Uterus (tissue), 3 donors: ENCODE measurements at regions not wholly inside any gene's neighbourhood (a gene's known extent, or its start where the extent isn't known, plus 50 kb on each side); places are given as distances from the start of the nearest gene placed in this dataset.

Experiments
- DNase-seq, 2 donors: peaks; one replicate each; pipeline ENCODE4 v3.0.0-alpha.2; 2019 to 2020
- H3K27ac ChIP-seq, 2 donors: fragments of 200-600 bp; sonication (generic); 1 replicate in 1 of 2; 2 replicates in 1 of 2; pipeline ENCODE4 v1.5.1; 2016 to 2018
- H3K27me3 ChIP-seq, 2 donors: fragments of 200-600 bp; sonication (generic); one replicate each; pipeline ENCODE4 v1.5.1; 2018 to 2019; ENCODE audit warnings: control low read depth in 1 of 2
- H3K36me3 ChIP-seq, 2 donors: fragments of 200-600 bp; sonication (generic); one replicate each; pipeline ENCODE4 v1.5.1; 2019; ENCODE audit warnings: control low read depth in 1 of 2
- H3K4me1 ChIP-seq, 2 donors: fragments of 200-600 bp; sonication (generic); one replicate each; pipeline ENCODE4 v1.5.1; 2018 to 2019; ENCODE audit warnings: control low read depth in 1 of 2
- H3K4me3 ChIP-seq, 2 donors: fragments of 200-600 bp; sonication (generic); 1 replicate in 1 of 2; 2 replicates in 1 of 2; pipeline ENCODE4 v1.5.1; 2018 to 2019; ENCODE audit warnings: mild to moderate bottlenecking in 1 of 2
- H3K9me3 ChIP-seq, 2 donors: fragments of 200-600 bp; sonication (generic); one replicate each; pipeline ENCODE4 v1.5.1; 2019; ENCODE audit warnings: control low read depth in 1 of 2
- CTCF ChIP-seq, 4 experiments: fragments of 200-600 bp in 2 of 4; fragments of 450-650 bp in 2 of 4; sonication (generic) in 2 of 4; IDR thresholded peaks; one replicate each; pipeline ENCODE4 v1.5.1; 2016 to 2019; ENCODE audit warnings: antibody characterized with exemption in 4 of 4, mild to moderate bottlenecking in 2 of 4, moderate library complexity in 1 of 4
- POLR2A ChIP-seq, 2 donors: fragments of 450-650 bp; IDR thresholded peaks; one replicate each; pipeline ENCODE4 v1.6.1; 2016; ENCODE audit warnings: antibody characterized with exemption in 2 of 2, mild to moderate bottlenecking in 1 of 2, moderate library complexity in 1 of 2
- intact Hi-C: fragments of 100-400 bp; cut with DNase I; formaldehyde crosslinking; loops from one replicate; pipeline ENCODE4 v1.15.1; 2023; ENCODE audit warnings: low total_unique reads
- donor health status: DM: yes; HTN: yes; CAD: no.

- Histone ChIP-seq H3K4me1 (no peaks in the 10 kb centered on the region), H3K4me3 (no peak overlapping the region), H3K27ac (no peak overlapping the region), H3K36me3 (no peaks in the 10 kb centered on the region), H3K9me3 (no peaks in the 10 kb centered on the region), H3K27me3 (no peaks in the 10 kb centered on the region)
- no peak for TF ChIP-seq POLR2A (IDR thresholded peaks at IDR 0.05)
- no peak for TF ChIP-seq CTCF (IDR thresholded peaks at IDR 0.05)
- intact Hi-C loops, result no loop called here
- no peak for DNase-seq
Observed at GRCh38 chr11:69969890-69970784, 108.0 kb upstream of the ANO1 start.

GRCh38 chr11:69970785-69971535 is 107.2 kb upstream of the ANO1 start:
- TF ChIP-seq CTCF (IDR thresholded peaks at IDR 0.05) (no peak), POLR2A (IDR thresholded peaks at IDR 0.05) (no peak)
- H3K27me3 ChIP-seq, result no peaks in the 10 kb centered on the region
- no peak overlapping the region for H3K27ac ChIP-seq
- intact Hi-C loops, result no loop called here
- H3K4me3 ChIP-seq, result no peak overlapping the region
- no peaks in the 10 kb centered on the region for H3K36me3 ChIP-seq
- no peaks in the 10 kb centered on the region for H3K9me3 ChIP-seq
- no peak for DNase-seq
- H3K4me1 ChIP-seq, result no peaks in the 10 kb centered on the region

GRCh38 chr11:69971741-69972140 is 106.4 kb upstream of the ANO1 start:
- Histone ChIP-seq H3K27me3 (no peaks in the 10 kb centered on the region), H3K9me3 (no peaks in the 10 kb centered on the region), H3K36me3 (no peaks in the 10 kb centered on the region), H3K4me1 (no peaks in the 10 kb centered on the region), H3K4me3 (no peak overlapping the region), H3K27ac (no peak overlapping the region)
- intact Hi-C loops, result no loop called here
- TF ChIP-seq POLR2A (IDR thresholded peaks at IDR 0.05) (no peak), CTCF (IDR thresholded peaks at IDR 0.05) (no peak)
- no peak for DNase-seq

GRCh38 chr11:69972351-69972802 is 105.7 kb upstream of the ANO1 start:
- intact Hi-C loops, result no loop called here
- Histone ChIP-seq H3K4me1 (no peaks in the 10 kb centered on the region), H3K4me3 (no peak overlapping the region), H3K27ac (no peak overlapping the region), H3K9me3 (no peaks in the 10 kb centered on the region), H3K36me3 (no peaks in the 10 kb centered on the region), H3K27me3 (no peaks in the 10 kb centered on the region)
- no peak for TF ChIP-seq POLR2A (IDR thresholded peaks at IDR 0.05)
- TF ChIP-seq CTCF (IDR thresholded peaks at IDR 0.05), result no peak
- no peak for DNase-seq

GRCh38 chr11:69974528-69974927 is 103.6 kb upstream of the ANO1 start:
- intact Hi-C loops, result no loop called here
- TF ChIP-seq POLR2A (IDR thresholded peaks at IDR 0.05) (no peak), CTCF (IDR thresholded peaks at IDR 0.05) (no peak)
- Histone ChIP-seq H3K27ac (no peak overlapping the region), H3K4me3 (no peak overlapping the region), H3K36me3 (no peaks in the 10 kb centered on the region), H3K4me1 (no peaks in the 10 kb centered on the region), H3K9me3 (no peaks in the 10 kb centered on the region), H3K27me3 (no peaks in the 10 kb centered on the region)
- no peak for DNase-seq
